Natural killer cell treated with Interleukin-12 subunit alpha and Interleukin-12 subunit beta and Interleukin-15 and Interleukin-18, amount 100 ng/mL, for 72 hours (primary cell): ENCODE measurements at regions not wholly inside any gene's neighbourhood (a gene's known extent, or its start where the extent isn't known, plus 50 kb on each side); places are given as distances from the start of the nearest gene placed in this dataset.
"Not testable (repeated sequence)": the region's sequence is repeated elsewhere in the genome, so short reads cannot be mapped to it uniquely, and the experiment has no call there.

ENCODE experiments used
- ATAC-seq, 2 donors: fragments of 150-1000 bp; cut with Tn5 transposase in 1 of 2; sonication (Bioruptor Pico), chemical (Tn5 transposase) in 1 of 2; 2 replicates each; pipeline ENCODE4 v1.10.0; 2021
- DNase-seq: peaks from one replicate; pipeline ENCODE4 v3.0.0; 2022; ENCODE audit warnings: low spot score
- H3K27ac Mint-ChIP-seq, 2 donors: 1 replicate in 1 of 2; 2 replicates in 1 of 2; pipeline ENCODE4 v1.8.0; 2022; ENCODE audit warnings: mixed read lengths in 2 of 2, mild to moderate bottlenecking in 1 of 2, moderate library complexity in 1 of 2
- H3K27me3 Mint-ChIP-seq, 2 donors: 1 replicate in 1 of 2; 2 replicates in 1 of 2; pipeline ENCODE4 v1.8.0; 2022; ENCODE audit warnings: mixed read lengths in 2 of 2
- H3K36me3 Mint-ChIP-seq: one replicate; pipeline ENCODE4 v1.8.0; 2022; ENCODE audit warnings: mixed read lengths
- H3K4me1 Mint-ChIP-seq, 2 donors: 1 replicate in 1 of 2; 2 replicates in 1 of 2; pipeline ENCODE4 v1.8.0; 2022; ENCODE audit warnings: low read depth in 2 of 2, mixed read lengths in 2 of 2, mild to moderate bottlenecking in 1 of 2
- H3K4me3 Mint-ChIP-seq: one replicate; pipeline ENCODE4 v1.8.0; 2022; ENCODE audit warnings: mixed read lengths
- H3K9me3 Mint-ChIP-seq: 2 replicates; pipeline ENCODE4 v1.8.0; 2022; ENCODE audit warnings: mixed read lengths

- Mint-ChIP-seq H3K36me3 (no peaks in the 10 kb centered on the region), H3K4me1 (no peaks in the 10 kb centered on the region), H3K27me3 (peaks cover 5% of the 10 kb centered on the region in 2 donors), H3K4me3 (no peak overlapping the region), H3K9me3 (no peaks in the 10 kb centered on the region), H3K27ac (no peak overlapping the region)
- DNase-seq = no peak
- ATAC-seq = no peak
Observed at GRCh38 chr16:22684574-22685458, 129.1 kb upstream of the HS3ST2 start.

- Mint-ChIP-seq H3K27ac (no peak overlapping the region), H3K27me3 (peaks cover 5% of the 10 kb centered on the region in 2 donors), H3K4me1 (no peaks in the 10 kb centered on the region), H3K36me3 (no peaks in the 10 kb centered on the region), H3K4me3 (no peak overlapping the region), H3K9me3 (no peaks in the 10 kb centered on the region)
- ATAC-seq (no peak), DNase-seq (no peak)
Observed at GRCh38 chr16:22685459-22685830, 128.5 kb upstream of the HS3ST2 start.

- no peak overlapping the region for H3K27ac Mint-ChIP-seq
- no peaks in the 10 kb centered on the region for H3K9me3 Mint-ChIP-seq
- H3K4me1 Mint-ChIP-seq = no peaks in the 10 kb centered on the region
- H3K4me3 Mint-ChIP-seq = no peak overlapping the region
- H3K36me3 Mint-ChIP-seq = no peaks in the 10 kb centered on the region
- ATAC-seq (no peak), DNase-seq (no peak)
- peaks cover 3 to 5% of the 10 kb centered on the region in 2 donors for H3K27me3 Mint-ChIP-seq
Observed at GRCh38 chr16:22687031-22687530, 126.9 kb upstream of the HS3ST2 start.

GRCh38 chr16:22688463-22688862 is 125.5 kb upstream of the HS3ST2 start:
- ATAC-seq (no peak), DNase-seq (no peak)
- Mint-ChIP-seq H3K4me3 (no peak overlapping the region), H3K27me3 (peaks cover 3 to 5% of the 10 kb centered on the region in 2 donors), H3K36me3 (no peaks in the 10 kb centered on the region), H3K27ac (no peak overlapping the region), H3K9me3 (no peaks in the 10 kb centered on the region), H3K4me1 (no peaks in the 10 kb centered on the region)

- no peaks in the 10 kb centered on the region for H3K36me3 Mint-ChIP-seq
- peaks cover 3 to 5% of the 10 kb centered on the region in 2 donors for H3K27me3 Mint-ChIP-seq
- H3K9me3 Mint-ChIP-seq = no peaks in the 10 kb centered on the region
- H3K4me3 Mint-ChIP-seq = no peak overlapping the region
- DNase-seq (no peak), ATAC-seq (no peak)
- H3K4me1 Mint-ChIP-seq = no peaks in the 10 kb centered on the region
- no peak overlapping the region for H3K27ac Mint-ChIP-seq
Observed at GRCh38 chr16:22688930-22689329, 125.0 kb upstream of the HS3ST2 start.

GRCh38 chr16:22691335-22691734 is 122.6 kb upstream of the HS3ST2 start:
- Mint-ChIP-seq H3K4me1 (no peaks in the 10 kb centered on the region), H3K27me3 (peaks cover 0 to 5% of the 10 kb centered on the region in 2 donors), H3K27ac (no peak overlapping the region), H3K4me3 (no peak overlapping the region), H3K36me3 (no peaks in the 10 kb centered on the region), H3K9me3 (no peaks in the 10 kb centered on the region)
- ATAC-seq (no peak), DNase-seq (no peak)

- no peaks in the 10 kb centered on the region for H3K4me1 Mint-ChIP-seq
- no peak for ATAC-seq
- no peak overlapping the region for H3K4me3 Mint-ChIP-seq
- H3K27ac Mint-ChIP-seq = no peak overlapping the region
- peaks cover 0 to 8% of the 10 kb centered on the region in 2 donors for H3K27me3 Mint-ChIP-seq
- H3K9me3 Mint-ChIP-seq = no peaks in the 10 kb centered on the region
- no peak for DNase-seq
- no peaks in the 10 kb centered on the region for H3K36me3 Mint-ChIP-seq
Observed at GRCh38 chr16:22692034-22692433, 121.9 kb upstream of the HS3ST2 start.

- peaks cover 0 to 6% of the 10 kb centered on the region in 2 donors for H3K27me3 Mint-ChIP-seq
- peak; percentile 15 to 21 for ATAC-seq
- DNase-seq = no peak
- no peaks in the 10 kb centered on the region for H3K4me1 Mint-ChIP-seq
- H3K36me3 Mint-ChIP-seq = no peaks in the 10 kb centered on the region
- H3K4me3 Mint-ChIP-seq = no peak overlapping the region
- H3K27ac Mint-ChIP-seq = no peak overlapping the region
- H3K9me3 Mint-ChIP-seq = no peaks in the 10 kb centered on the region
Observed at GRCh38 chr16:22692916-22693637, 120.9 kb upstream of the HS3ST2 start.

GRCh38 chr16:22693638-22694340 is 120.2 kb upstream of the HS3ST2 start:
- Mint-ChIP-seq H3K4me1 (no peaks in the 10 kb centered on the region), H3K36me3 (no peaks in the 10 kb centered on the region), H3K27ac (no peak overlapping the region), H3K9me3 (no peaks in the 10 kb centered on the region), H3K4me3 (no peak overlapping the region), H3K27me3 (peaks cover 0 to 6% of the 10 kb centered on the region in 2 donors)
- no peak for ATAC-seq
- no peak for DNase-seq

GRCh38 chr16:22694887-22695382 is 119.0 kb upstream of the HS3ST2 start:
- no peak for DNase-seq
- peaks cover 0 to 6% of the 10 kb centered on the region in 2 donors for H3K27me3 Mint-ChIP-seq
- no peaks in the 10 kb centered on the region for H3K36me3 Mint-ChIP-seq
- H3K9me3 Mint-ChIP-seq = no peaks in the 10 kb centered on the region
- no peak overlapping the region for H3K4me3 Mint-ChIP-seq
- ATAC-seq = no peak
- H3K4me1 Mint-ChIP-seq = no peaks in the 10 kb centered on the region
- no peak overlapping the region for H3K27ac Mint-ChIP-seq

GRCh38 chr16:22695773-22696172 is 118.2 kb upstream of the HS3ST2 start:
- not testable (repeated sequence) for H3K27me3 Mint-ChIP-seq, DNase-seq, H3K9me3 Mint-ChIP-seq, H3K27ac Mint-ChIP-seq, ATAC-seq, H3K4me1 Mint-ChIP-seq, H3K36me3 Mint-ChIP-seq, H3K4me3 Mint-ChIP-seq

GRCh38 chr16:22699356-22699755 is 114.6 kb upstream of the HS3ST2 start:
- H3K4me3 Mint-ChIP-seq = no peak overlapping the region
- ATAC-seq (no peak), DNase-seq (no peak)
- no peaks in the 10 kb centered on the region for H3K36me3 Mint-ChIP-seq
- no peaks in the 10 kb centered on the region for H3K4me1 Mint-ChIP-seq
- H3K9me3 Mint-ChIP-seq = no peaks in the 10 kb centered on the region
- H3K27me3 Mint-ChIP-seq = peaks cover 16 to 33% of the 10 kb centered on the region in 2 donors
- no peak overlapping the region for H3K27ac Mint-ChIP-seq

GRCh38 chr16:22705799-22706198 is 108.2 kb upstream of the HS3ST2 start:
- Mint-ChIP-seq H3K27me3 (peaks cover 19 to 42% of the 10 kb centered on the region in 2 donors), H3K4me1 (no peaks in the 10 kb centered on the region)

More at GRCh38 chr16:22705799-22706198, 108.2 kb upstream of the HS3ST2 start:
- peaks cover 1% of the 10 kb centered on the region for H3K9me3 Mint-ChIP-seq
- no peak overlapping the region for H3K4me3 Mint-ChIP-seq
- ATAC-seq = no peak
- no peak for DNase-seq
- H3K27ac Mint-ChIP-seq = no peak overlapping the region
- peaks cover 1% of the 10 kb centered on the region for H3K36me3 Mint-ChIP-seq
